SK-N-SH treated with all-trans-retinoic acid at 6 μM for 48 hours (cell line): ENCODE measurements at regions not wholly inside any gene's neighbourhood (a gene's known extent, or its start where the extent isn't known, plus 50 kb on each side); places are given as distances from the start of the nearest gene placed in this dataset.

Experiments
- ARNTL ChIP-seq: fragments of 450-650 bp; formaldehyde crosslinking; IDR thresholded peaks from 2 replicates; pipeline ENCODE4 v1.5.0; 2020; ENCODE audit warnings: low read depth, mild to moderate bottlenecking, moderate library complexity, borderline replicate concordance
- BACH2 ChIP-seq: fragments of 250-450 bp; sonication (Bioruptor Pico); IDR thresholded peaks from 2 replicates; pipeline ENCODE4 v1.9.0; 2021; ENCODE audit warnings: mild to moderate bottlenecking, borderline replicate concordance
- CREB5 ChIP-seq: fragments of 250-450 bp; sonication (Bioruptor Pico); IDR thresholded peaks from 2 replicates; pipeline ENCODE4 v1.5.1; 2020; ENCODE audit warnings: low read depth, mild to moderate bottlenecking, moderate library complexity
- CSRNP3 ChIP-seq: fragments of 250-450 bp; sonication (Bioruptor Pico); IDR thresholded peaks from 2 replicates; pipeline ENCODE4 v1.5.1; 2021; ENCODE audit warnings: mild to moderate bottlenecking, moderate library complexity
- PATZ1 ChIP-seq: fragments of 250-450 bp; sonication (Bioruptor Pico); IDR thresholded peaks from 2 replicates; pipeline ENCODE4 v1.8.0; 2020; ENCODE audit warnings: mild to moderate bottlenecking, moderate library complexity, borderline replicate concordance
- POU6F1 ChIP-seq: fragments of 250-450 bp; sonication (Bioruptor Pico); IDR thresholded peaks from 2 replicates; pipeline ENCODE4 v1.8.0; 2021; ENCODE audit warnings: low read depth, mild to moderate bottlenecking, moderate library complexity, borderline replicate concordance
- RARB ChIP-seq: fragments of 250-450 bp; sonication (Bioruptor Pico); IDR thresholded peaks from 2 replicates; pipeline ENCODE4 v1.8.0; 2021; ENCODE audit warnings: mild to moderate bottlenecking, moderate library complexity
- SNAI2 ChIP-seq: fragments of 250-450 bp; sonication (Bioruptor Pico); IDR thresholded peaks from 2 replicates; pipeline ENCODE4 v1.5.0; 2020; ENCODE audit warnings: mild to moderate bottlenecking, moderate library complexity
- TCF4 ChIP-seq: fragments of 250-450 bp; sonication (Bioruptor Pico); IDR thresholded peaks from 2 replicates; pipeline ENCODE4 v1.8.0; 2021; ENCODE audit warnings: mild to moderate bottlenecking, moderate library complexity, borderline replicate concordance
- TOX ChIP-seq: fragments of 250-450 bp; sonication (Bioruptor Pico); IDR thresholded peaks from 2 replicates; pipeline ENCODE4 v1.8.0; 2021; ENCODE audit warnings: mild to moderate bottlenecking, moderate library complexity, borderline replicate concordance
- TSHZ2 ChIP-seq: fragments of 250-450 bp; sonication (Bioruptor Pico); IDR thresholded peaks from 2 replicates; pipeline ENCODE4 v1.5.0; 2020; ENCODE audit warnings: mild to moderate bottlenecking, moderate library complexity
- ZFP30 ChIP-seq: fragments of 450-650 bp; formaldehyde crosslinking; IDR thresholded peaks from 2 replicates; pipeline ENCODE4 v1.5.0; 2022; ENCODE audit warnings: mild to moderate bottlenecking, moderate library complexity
- ZNF565 ChIP-seq: fragments of 450-650 bp; formaldehyde crosslinking; conservative IDR thresholded peaks from 2 replicates; pipeline ENCODE4 v1.5.0; 2020; ENCODE audit warnings: low read depth, mild to moderate bottlenecking, moderate library complexity
- ZNF8 ChIP-seq: fragments of 450-650 bp; formaldehyde crosslinking; IDR thresholded peaks from 2 replicates; pipeline ENCODE4 v1.5.0; 2020; ENCODE audit warnings: mild to moderate bottlenecking, moderate library complexity

- TF ChIP-seq POU6F1 (CRISPR knock-in tag) (no peak), TCF4 (no peak), CREB5 (no peak), PATZ1 (no peak), CSRNP3 (CRISPR knock-in tag) (no peak), TSHZ2 (CRISPR knock-in tag) (no peak), ARNTL (CRISPR knock-in tag) (no peak), ZNF565 (CRISPR knock-in tag) (no peak), RARB (CRISPR knock-in tag) (no peak), BACH2 (CRISPR knock-in tag) (no peak), ZFP30 (CRISPR knock-in tag) (no peak), TOX (CRISPR knock-in tag) (no peak), SNAI2 (CRISPR knock-in tag) (no peak), ZNF8 (CRISPR knock-in tag) (no peak)
Observed at GRCh38 chr6:144947398-144947976, 662.4 kb downstream of the UTRN start.
